ENCODE measurements at regions not wholly inside any gene's neighbourhood (a gene's known extent, or its start where the extent isn't known, plus 50 kb on each side); places are given as distances from the start of the nearest gene placed in this dataset.
A peak's percentile ranks its signal among the peaks of the same experiment; 100 is the strongest.

- no peaks in the 10 kb centered on the region for H4K20me1 ChIP-seq (replicated peaks in 1 of 2; ENCODE audit: control insufficient read depth in 1 of 2, insufficient read depth in 2 of 2, low read length in 2 of 2)
- H3K4ac ChIP-seq (replicated peaks; ENCODE audit: insufficient read length, low read depth, low read length), result no peak overlapping the region
- H3K23me2 ChIP-seq (ENCODE audit: low read depth, low read length), result peaks cover 2% of the 10 kb centered on the region; the same call in 1 of the 2 replicates
- H3K79me1 ChIP-seq (ENCODE audit: low read depth, low read length), result no peaks in the 10 kb centered on the region
- no peak overlapping the region for H3K18ac ChIP-seq (ENCODE audit: extremely low read depth, low read length)
- no peaks in the 10 kb centered on the region for H3K79me2 ChIP-seq (ENCODE audit: control insufficient read depth in 1 of 2, insufficient read depth in 2 of 2, low read length in 2 of 2)
- no peaks in the 10 kb centered on the region for H3K27me3 ChIP-seq (replicated peaks in 1 of 4; ENCODE audit: control insufficient read depth in 3 of 4, extremely low read depth in 1 of 4, insufficient read depth in 3 of 4, low read length in 3 of 4)
- no peak overlapping the region for H2BK20ac ChIP-seq (ENCODE audit: low read length)
- no peak overlapping the region for H3K4me3 ChIP-seq (ENCODE audit: extremely low read depth in 1 of 4, insufficient read depth in 2 of 4, low read depth in 3 of 4, low read length in 4 of 4)
- no peak overlapping the region for H3K27ac ChIP-seq (ENCODE audit: low read depth, low read length)
- no peak overlapping the region for H3K23ac ChIP-seq (ENCODE audit: insufficient read length)
- H3K9ac ChIP-seq (replicated peaks in 1 of 4; ENCODE audit: extremely low read depth in 1 of 4, low read depth in 3 of 4, low read length in 3 of 4), result no peak overlapping the region
- no peak overlapping the region for H2AK5ac ChIP-seq (ENCODE audit: low read depth, low read length)
- H3K56ac ChIP-seq (replicated peaks; ENCODE audit: insufficient read length, low read depth, low read length), result no peak overlapping the region
- H2AFZ ChIP-seq (ENCODE audit: low read length), result no peak overlapping the region
- H2BK15ac ChIP-seq (ENCODE audit: low read length), result no peak overlapping the region
- ChIA-PET POLR2A (ENCODE audit: partially characterized antibody) (no interaction called here), CTCF (ENCODE audit: partially characterized antibody) (interaction anchor here (0.6 to 1.9 kb wide), 2 partner anchors 14 to 49 kb away, joined by 3 to 10 read pairs; no protein-coding TSS in a partner anchor)
- TF ChIP-seq MAFK (IDR thresholded peaks at IDR 0.05; ENCODE audit: low read depth, low read length) (no peak), TAF1 (IDR thresholded peaks at IDR 0.05; ENCODE audit: low read depth, low read length) (no peak)
- no peak overlapping the region for H3K4me2 ChIP-seq (ENCODE audit: insufficient read depth in 1 of 2, low read depth in 2 of 2, low read length in 2 of 2)
- no peak overlapping the region for H2BK5ac ChIP-seq (ENCODE audit: low read depth, low read length)
- no peak overlapping the region for H2BK12ac ChIP-seq (ENCODE audit: low read depth, low read length)
- H4K5ac ChIP-seq (ENCODE audit: insufficient read length, low read depth, low read length), result no peak overlapping the region
- H3K9me3 ChIP-seq (ENCODE audit: insufficient read depth in 2 of 2, low read depth in 1 of 2, low read length in 1 of 2), result 0 out of 4 replicates have a peak, but pooled peaks cover 0 to 8% of the 10 kb centered on the region in 2 experiments
- no peak overlapping the region for H4K8ac ChIP-seq (ENCODE audit: extremely low read depth, insufficient read depth, low read length)
- FAIRE-seq (peak; percentile 7), DNase-seq (ENCODE audit: low read depth in 1 of 2, low spot score in 2 of 2) (no peak)
- no peaks in the 10 kb centered on the region; a peak in 2 of 8 replicates for H3K36me3 ChIP-seq (ENCODE audit: control insufficient read depth in 2 of 4, insufficient read depth in 4 of 4, low read length in 3 of 4)
- H2BK120ac ChIP-seq (replicated peaks; ENCODE audit: low read depth, low read length), result no peak overlapping the region
- H3K14ac ChIP-seq (ENCODE audit: insufficient read length), result no peak overlapping the region
- H4K91ac ChIP-seq (replicated peaks; ENCODE audit: insufficient read length, low read length), result no peak overlapping the region
- WGBS, 2 experiments (ENCODE audit: extremely low coverage in 1 of 2, insufficient coverage in 1 of 2, insufficient read length in 1 of 2, insufficient replicate concordance in 2 of 2, low coverage in 1 of 2, low lambda C conversion rate in 2 of 2, missing lambda C conversion rate in 1 of 2), result 83% methylated on average over 3 of the region's 3 CpGs; no CpG with 5 or more reads in 1 of the 2 experiments
- H3K4me1 ChIP-seq (replicated peaks in 1 of 4; ENCODE audit: control insufficient read depth in 3 of 4, insufficient read depth in 4 of 4, low read length in 3 of 4), result peaks cover 0 to 6% (median 1%) of the 10 kb centered on the region in 4 experiments; a peak in 1 of 7 replicates
These were observed 52.0 kb upstream of the SDK2 start for GRCh38 chr17:73696251-73696650.
